GM23338 (cell line): ENCODE measurements at regions not wholly inside any gene's neighbourhood (a gene's known extent, or its start where the extent isn't known, plus 50 kb on each side); places are given as distances from the start of the nearest gene placed in this dataset.

Experiments used
- ATAC-seq: fragments of 200-7000 bp; cut with Tn5 transposase; 3 replicates; pipeline ENCODE4 v1.9.1; 2020
- DNase-seq: peaks from one replicate; pipeline ENCODE4 v3.0.0-alpha.2; 2015; ENCODE audit warnings: low spot score
- H2AFZ ChIP-seq: fragments of 200-600 bp; sonication (generic); 2 replicates; pipeline ENCODE4 v1.8.0; 2016; ENCODE audit warnings: antibody characterized with exemption, mild to moderate bottlenecking, moderate library complexity
- H3F3A ChIP-seq: fragments of 200-600 bp; sonication (generic); replicated peaks from 2 replicates; pipeline ENCODE4 v1.8.0; 2017; ENCODE audit warnings: antibody characterized with exemption, mixed run types, low read depth
- H3K27ac ChIP-seq: fragments of 200-600 bp; sonication (generic); 2 replicates; pipeline ENCODE4 v1.6.1; 2016; ENCODE audit warnings: low read depth
- H3K27me3 ChIP-seq: fragments of 200-600 bp; sonication (generic); 2 replicates; pipeline ENCODE4 v1.8.0; 2016; ENCODE audit warnings: mild to moderate bottlenecking, mixed run types, moderate library complexity; ENCODE audit not compliant: insufficient read depth
- H3K36me3 ChIP-seq: fragments of 200-600 bp; sonication (generic); 2 replicates; pipeline ENCODE4 v1.8.0; 2016; ENCODE audit warnings: mild to moderate bottlenecking; ENCODE audit not compliant: insufficient read depth
- H3K4me1 ChIP-seq: fragments of 200-600 bp; sonication (generic); 2 replicates; pipeline ENCODE4 v1.8.0; 2016; ENCODE audit warnings: mild to moderate bottlenecking, moderate library complexity; ENCODE audit not compliant: insufficient read depth
- H3K4me2 ChIP-seq: fragments of 200-600 bp; sonication (generic); 2 replicates; pipeline ENCODE4 v1.7.1; 2017; ENCODE audit warnings: mixed run types
- H3K4me3 ChIP-seq: fragments of 200-600 bp; sonication (generic); 2 replicates; pipeline ENCODE4 v1.6.1; 2016; ENCODE audit warnings: mixed run types
- H3K79me2 ChIP-seq: fragments of 200-600 bp; sonication (generic); replicated peaks from 2 replicates; pipeline ENCODE4 v1.8.0; 2017; ENCODE audit warnings: mild to moderate bottlenecking; ENCODE audit not compliant: insufficient read depth
- H3K9me2 ChIP-seq: fragments of 200-600 bp; sonication (generic); 2 replicates; pipeline ENCODE4 v1.8.0; 2017; ENCODE audit not compliant: insufficient read depth
- H4K20me1 ChIP-seq: fragments of 200-600 bp; sonication (generic); replicated peaks from 2 replicates; pipeline ENCODE4 v1.8.0; 2017; ENCODE audit warnings: mild to moderate bottlenecking; ENCODE audit not compliant: insufficient read depth
- H3K27ac Mint-ChIP-seq: 2 replicates; pipeline ENCODE4 v1.8.0; 2020; ENCODE audit warnings: inconsistent platforms, mild to moderate bottlenecking, moderate library complexity, mixed read lengths
- H3K27me3 Mint-ChIP-seq: 3 replicates; pipeline ENCODE4 v1.8.0; 2022; ENCODE audit warnings: low read depth, mild to moderate bottlenecking, moderate library complexity, mixed read lengths, inconsistent platforms; ENCODE audit not compliant: insufficient read depth, poor library complexity
- H3K36me3 Mint-ChIP-seq: 3 replicates; pipeline ENCODE4 v1.8.0; 2021; ENCODE audit warnings: low read depth, mild to moderate bottlenecking, inconsistent platforms, moderate library complexity, mixed read lengths
- H3K4me1 Mint-ChIP-seq: 3 replicates; pipeline ENCODE4 v1.8.0; 2020; ENCODE audit warnings: mild to moderate bottlenecking, inconsistent platforms, mixed read lengths
- H3K4me3 Mint-ChIP-seq: 3 replicates; pipeline ENCODE4 v1.8.0; 2021; ENCODE audit warnings: moderate library complexity, mild to moderate bottlenecking, inconsistent platforms, mixed read lengths
- H3K9me3 Mint-ChIP-seq: 3 replicates; pipeline ENCODE4 v1.8.0; 2020; ENCODE audit warnings: moderate library complexity, mild to moderate bottlenecking, inconsistent platforms, mixed read lengths
- EZH2 ChIP-seq: fragments of 200-600 bp; sonication (generic); IDR thresholded peaks from one replicate; pipeline ENCODE4 v1.8.0; 2017; ENCODE audit warnings: antibody characterized with exemption, mild to moderate bottlenecking, low read depth; ENCODE audit not compliant: unreplicated experiment
- EZH2phosphoT487 ChIP-seq: fragments of 200-600 bp; sonication (generic); IDR thresholded peaks from one replicate; pipeline ENCODE4 v1.8.1; 2018; ENCODE audit warnings: antibody characterized with exemption; ENCODE audit not compliant: unreplicated experiment
- JUNB ChIP-seq: IDR thresholded peaks from one replicate; pipeline ENCODE4 v1.6.1; 2016; ENCODE audit warnings: antibody characterized with exemption; ENCODE audit not compliant: unreplicated experiment
- NANOG ChIP-seq: IDR thresholded peaks from 2 replicates; pipeline ENCODE4 v1.6.1; 2016; ENCODE audit warnings: antibody characterized with exemption, borderline replicate concordance
- POLR2AphosphoS5 ChIP-seq: IDR thresholded peaks from 2 replicates; pipeline ENCODE4 v1.6.1; 2016; ENCODE audit warnings: antibody characterized with exemption, low read depth
- STAT1 ChIP-seq: IDR thresholded peaks from one replicate; pipeline ENCODE4 v1.6.1; 2016; ENCODE audit warnings: antibody characterized with exemption; ENCODE audit not compliant: unreplicated experiment
- ZNF114 ChIP-seq: fragments of 250-450 bp; sonication (Bioruptor Pico); IDR thresholded peaks from 2 replicates; pipeline ENCODE4 v1.5.0; 2020; ENCODE audit warnings: mild to moderate bottlenecking, moderate library complexity
- ZNF331 ChIP-seq: fragments of 250-450 bp; sonication (Bioruptor Pico); IDR thresholded peaks from 2 replicates; pipeline ENCODE4 v1.5.0; 2020; ENCODE audit warnings: low read depth, mild to moderate bottlenecking, moderate library complexity
- TF ChIP-seq, protein P1 (sequence below): IDR thresholded peaks from one replicate; pipeline ENCODE4 v1.6.1; 2018; ENCODE audit warnings: antibody characterized with exemption; ENCODE audit not compliant: unreplicated experiment
- TF ChIP-seq, protein P2 (sequence below): IDR thresholded peaks from 2 replicates; pipeline ENCODE4 v1.6.1; 2016; ENCODE audit warnings: antibody characterized with exemption
- TF ChIP-seq, protein P3 (sequence below), 2 experiments: fragments of 200-600 bp in 1 of 2; sonication (generic) in 1 of 2; conservative IDR thresholded peaks; 2 replicates each; pipeline versions ENCODE4 v1.5.1 to v1.6.1; 2016 to 2017; ENCODE audit warnings: antibody characterized with exemption in 2 of 2, low read depth in 2 of 2, mild to moderate bottlenecking in 2 of 2, moderate library complexity in 1 of 2
- TF ChIP-seq, protein P4 (sequence below): fragments of 250-450 bp; sonication (Bioruptor Pico); IDR thresholded peaks from 2 replicates; pipeline ENCODE4 v1.5.0; 2020; ENCODE audit warnings: mild to moderate bottlenecking, moderate library complexity

DNA sequence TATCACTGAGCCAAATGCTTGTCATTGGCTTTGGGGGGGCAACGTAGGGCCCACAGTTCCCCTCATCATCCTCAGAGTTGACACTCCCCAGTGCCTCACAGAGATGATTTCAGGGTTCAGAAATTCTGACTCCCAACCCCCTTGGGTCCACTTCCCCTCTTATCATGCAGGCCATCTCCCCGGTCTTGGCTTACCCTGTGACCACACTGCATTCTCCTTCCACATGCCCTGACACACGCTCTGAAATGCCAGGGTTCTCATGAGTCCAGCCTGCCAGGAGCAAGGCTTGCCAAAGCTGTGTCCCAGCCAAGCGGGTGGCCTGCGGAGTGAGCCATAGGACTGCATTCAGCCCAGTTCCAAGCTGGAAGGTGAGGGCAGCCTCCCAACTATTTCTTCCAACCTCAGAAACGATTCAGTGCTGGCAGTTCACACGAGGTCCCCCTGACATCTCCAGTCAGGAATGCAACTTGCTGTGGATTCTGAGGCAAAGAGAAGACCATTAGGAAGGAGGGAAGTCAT, 101.2 kb downstream of the SMIM20 start (continued):
- TF ChIP-seq, protein P1, sequence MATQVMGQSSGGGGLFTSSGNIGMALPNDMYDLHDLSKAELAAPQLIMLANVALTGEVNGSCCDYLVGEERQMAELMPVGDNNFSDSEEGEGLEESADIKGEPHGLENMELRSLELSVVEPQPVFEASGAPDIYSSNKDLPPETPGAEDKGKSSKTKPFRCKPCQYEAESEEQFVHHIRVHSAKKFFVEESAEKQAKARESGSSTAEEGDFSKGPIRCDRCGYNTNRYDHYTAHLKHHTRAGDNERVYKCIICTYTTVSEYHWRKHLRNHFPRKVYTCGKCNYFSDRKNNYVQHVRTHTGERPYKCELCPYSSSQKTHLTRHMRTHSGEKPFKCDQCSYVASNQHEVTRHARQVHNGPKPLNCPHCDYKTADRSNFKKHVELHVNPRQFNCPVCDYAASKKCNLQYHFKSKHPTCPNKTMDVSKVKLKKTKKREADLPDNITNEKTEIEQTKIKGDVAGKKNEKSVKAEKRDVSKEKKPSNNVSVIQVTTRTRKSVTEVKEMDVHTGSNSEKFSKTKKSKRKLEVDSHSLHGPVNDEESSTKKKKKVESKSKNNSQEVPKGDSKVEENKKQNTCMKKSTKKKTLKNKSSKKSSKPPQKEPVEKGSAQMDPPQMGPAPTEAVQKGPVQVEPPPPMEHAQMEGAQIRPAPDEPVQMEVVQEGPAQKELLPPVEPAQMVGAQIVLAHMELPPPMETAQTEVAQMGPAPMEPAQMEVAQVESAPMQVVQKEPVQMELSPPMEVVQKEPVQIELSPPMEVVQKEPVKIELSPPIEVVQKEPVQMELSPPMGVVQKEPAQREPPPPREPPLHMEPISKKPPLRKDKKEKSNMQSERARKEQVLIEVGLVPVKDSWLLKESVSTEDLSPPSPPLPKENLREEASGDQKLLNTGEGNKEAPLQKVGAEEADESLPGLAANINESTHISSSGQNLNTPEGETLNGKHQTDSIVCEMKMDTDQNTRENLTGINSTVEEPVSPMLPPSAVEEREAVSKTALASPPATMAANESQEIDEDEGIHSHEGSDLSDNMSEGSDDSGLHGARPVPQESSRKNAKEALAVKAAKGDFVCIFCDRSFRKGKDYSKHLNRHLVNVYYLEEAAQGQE = no peak
- TF ChIP-seq EZH2 = no peak
- no peak for TF ChIP-seq JUNB
- TF ChIP-seq, protein P2, sequence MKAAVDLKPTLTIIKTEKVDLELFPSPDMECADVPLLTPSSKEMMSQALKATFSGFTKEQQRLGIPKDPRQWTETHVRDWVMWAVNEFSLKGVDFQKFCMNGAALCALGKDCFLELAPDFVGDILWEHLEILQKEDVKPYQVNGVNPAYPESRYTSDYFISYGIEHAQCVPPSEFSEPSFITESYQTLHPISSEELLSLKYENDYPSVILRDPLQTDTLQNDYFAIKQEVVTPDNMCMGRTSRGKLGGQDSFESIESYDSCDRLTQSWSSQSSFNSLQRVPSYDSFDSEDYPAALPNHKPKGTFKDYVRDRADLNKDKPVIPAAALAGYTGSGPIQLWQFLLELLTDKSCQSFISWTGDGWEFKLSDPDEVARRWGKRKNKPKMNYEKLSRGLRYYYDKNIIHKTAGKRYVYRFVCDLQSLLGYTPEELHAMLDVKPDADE = no peak
- TF ChIP-seq ZNF331 = no peak
- TF ChIP-seq EZH2phosphoT487 = no peak

DNA sequence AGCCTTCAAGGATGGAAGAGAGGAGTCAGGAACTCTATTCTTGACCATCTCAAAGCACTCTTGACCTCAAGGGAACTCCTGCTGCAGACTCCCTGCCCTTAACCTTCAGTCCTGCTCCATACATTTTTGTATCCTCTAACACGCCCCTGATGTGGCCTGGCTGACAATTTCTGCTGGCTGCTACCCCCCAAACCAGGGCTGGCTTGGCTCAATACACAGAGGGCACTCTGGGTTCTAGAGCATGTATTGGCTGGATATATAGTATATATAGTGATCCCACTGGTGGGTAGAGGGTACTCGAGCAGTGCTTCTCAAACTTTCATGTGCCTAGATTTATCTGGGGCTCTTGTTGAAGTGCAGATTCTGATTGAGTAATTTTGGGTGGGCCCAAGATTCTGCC, 101.9 kb downstream of the SMIM20 start:
- Histone ChIP-seq H3K4me2 (no peak overlapping the region), H3F3A (no peaks in the 10 kb centered on the region), H3K4me3 (no peak overlapping the region), H3K9me2 (peaks cover 3% of the 10 kb centered on the region; the same call in 1 of the 2 replicates), H2AFZ (no peak overlapping the region), H4K20me1 (no peaks in the 10 kb centered on the region), H3K36me3 (no peaks in the 10 kb centered on the region), H3K79me2 (no peaks in the 10 kb centered on the region), H3K27ac (no peak overlapping the region), H3K4me1 (no peaks in the 10 kb centered on the region), H3K27me3 (no peaks in the 10 kb centered on the region)
- H3K4me3 Mint-ChIP-seq = no peak overlapping the region
- no peak overlapping the region for H3K27ac Mint-ChIP-seq
- ATAC-seq = no peak
- H3K4me1 Mint-ChIP-seq = peaks cover 16% of the 10 kb centered on the region
- H3K27me3 Mint-ChIP-seq = peaks cover 2% of the 10 kb centered on the region
- H3K36me3 Mint-ChIP-seq = no peaks in the 10 kb centered on the region
- no peak for DNase-seq
- H3K9me3 Mint-ChIP-seq = no peaks in the 10 kb centered on the region; the same call in 2 of the 3 replicates
- no peak for TF ChIP-seq POLR2AphosphoS5
- TF ChIP-seq, protein P2 = no peak
- TF ChIP-seq, protein P3, sequence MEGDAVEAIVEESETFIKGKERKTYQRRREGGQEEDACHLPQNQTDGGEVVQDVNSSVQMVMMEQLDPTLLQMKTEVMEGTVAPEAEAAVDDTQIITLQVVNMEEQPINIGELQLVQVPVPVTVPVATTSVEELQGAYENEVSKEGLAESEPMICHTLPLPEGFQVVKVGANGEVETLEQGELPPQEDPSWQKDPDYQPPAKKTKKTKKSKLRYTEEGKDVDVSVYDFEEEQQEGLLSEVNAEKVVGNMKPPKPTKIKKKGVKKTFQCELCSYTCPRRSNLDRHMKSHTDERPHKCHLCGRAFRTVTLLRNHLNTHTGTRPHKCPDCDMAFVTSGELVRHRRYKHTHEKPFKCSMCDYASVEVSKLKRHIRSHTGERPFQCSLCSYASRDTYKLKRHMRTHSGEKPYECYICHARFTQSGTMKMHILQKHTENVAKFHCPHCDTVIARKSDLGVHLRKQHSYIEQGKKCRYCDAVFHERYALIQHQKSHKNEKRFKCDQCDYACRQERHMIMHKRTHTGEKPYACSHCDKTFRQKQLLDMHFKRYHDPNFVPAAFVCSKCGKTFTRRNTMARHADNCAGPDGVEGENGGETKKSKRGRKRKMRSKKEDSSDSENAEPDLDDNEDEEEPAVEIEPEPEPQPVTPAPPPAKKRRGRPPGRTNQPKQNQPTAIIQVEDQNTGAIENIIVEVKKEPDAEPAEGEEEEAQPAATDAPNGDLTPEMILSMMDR (conservative IDR thresholded peaks at IDR 0.05; ENCODE audit: low read depth in 2 of 2) = no peak
- TF ChIP-seq STAT1 = no peak
- TF ChIP-seq, protein P4, sequence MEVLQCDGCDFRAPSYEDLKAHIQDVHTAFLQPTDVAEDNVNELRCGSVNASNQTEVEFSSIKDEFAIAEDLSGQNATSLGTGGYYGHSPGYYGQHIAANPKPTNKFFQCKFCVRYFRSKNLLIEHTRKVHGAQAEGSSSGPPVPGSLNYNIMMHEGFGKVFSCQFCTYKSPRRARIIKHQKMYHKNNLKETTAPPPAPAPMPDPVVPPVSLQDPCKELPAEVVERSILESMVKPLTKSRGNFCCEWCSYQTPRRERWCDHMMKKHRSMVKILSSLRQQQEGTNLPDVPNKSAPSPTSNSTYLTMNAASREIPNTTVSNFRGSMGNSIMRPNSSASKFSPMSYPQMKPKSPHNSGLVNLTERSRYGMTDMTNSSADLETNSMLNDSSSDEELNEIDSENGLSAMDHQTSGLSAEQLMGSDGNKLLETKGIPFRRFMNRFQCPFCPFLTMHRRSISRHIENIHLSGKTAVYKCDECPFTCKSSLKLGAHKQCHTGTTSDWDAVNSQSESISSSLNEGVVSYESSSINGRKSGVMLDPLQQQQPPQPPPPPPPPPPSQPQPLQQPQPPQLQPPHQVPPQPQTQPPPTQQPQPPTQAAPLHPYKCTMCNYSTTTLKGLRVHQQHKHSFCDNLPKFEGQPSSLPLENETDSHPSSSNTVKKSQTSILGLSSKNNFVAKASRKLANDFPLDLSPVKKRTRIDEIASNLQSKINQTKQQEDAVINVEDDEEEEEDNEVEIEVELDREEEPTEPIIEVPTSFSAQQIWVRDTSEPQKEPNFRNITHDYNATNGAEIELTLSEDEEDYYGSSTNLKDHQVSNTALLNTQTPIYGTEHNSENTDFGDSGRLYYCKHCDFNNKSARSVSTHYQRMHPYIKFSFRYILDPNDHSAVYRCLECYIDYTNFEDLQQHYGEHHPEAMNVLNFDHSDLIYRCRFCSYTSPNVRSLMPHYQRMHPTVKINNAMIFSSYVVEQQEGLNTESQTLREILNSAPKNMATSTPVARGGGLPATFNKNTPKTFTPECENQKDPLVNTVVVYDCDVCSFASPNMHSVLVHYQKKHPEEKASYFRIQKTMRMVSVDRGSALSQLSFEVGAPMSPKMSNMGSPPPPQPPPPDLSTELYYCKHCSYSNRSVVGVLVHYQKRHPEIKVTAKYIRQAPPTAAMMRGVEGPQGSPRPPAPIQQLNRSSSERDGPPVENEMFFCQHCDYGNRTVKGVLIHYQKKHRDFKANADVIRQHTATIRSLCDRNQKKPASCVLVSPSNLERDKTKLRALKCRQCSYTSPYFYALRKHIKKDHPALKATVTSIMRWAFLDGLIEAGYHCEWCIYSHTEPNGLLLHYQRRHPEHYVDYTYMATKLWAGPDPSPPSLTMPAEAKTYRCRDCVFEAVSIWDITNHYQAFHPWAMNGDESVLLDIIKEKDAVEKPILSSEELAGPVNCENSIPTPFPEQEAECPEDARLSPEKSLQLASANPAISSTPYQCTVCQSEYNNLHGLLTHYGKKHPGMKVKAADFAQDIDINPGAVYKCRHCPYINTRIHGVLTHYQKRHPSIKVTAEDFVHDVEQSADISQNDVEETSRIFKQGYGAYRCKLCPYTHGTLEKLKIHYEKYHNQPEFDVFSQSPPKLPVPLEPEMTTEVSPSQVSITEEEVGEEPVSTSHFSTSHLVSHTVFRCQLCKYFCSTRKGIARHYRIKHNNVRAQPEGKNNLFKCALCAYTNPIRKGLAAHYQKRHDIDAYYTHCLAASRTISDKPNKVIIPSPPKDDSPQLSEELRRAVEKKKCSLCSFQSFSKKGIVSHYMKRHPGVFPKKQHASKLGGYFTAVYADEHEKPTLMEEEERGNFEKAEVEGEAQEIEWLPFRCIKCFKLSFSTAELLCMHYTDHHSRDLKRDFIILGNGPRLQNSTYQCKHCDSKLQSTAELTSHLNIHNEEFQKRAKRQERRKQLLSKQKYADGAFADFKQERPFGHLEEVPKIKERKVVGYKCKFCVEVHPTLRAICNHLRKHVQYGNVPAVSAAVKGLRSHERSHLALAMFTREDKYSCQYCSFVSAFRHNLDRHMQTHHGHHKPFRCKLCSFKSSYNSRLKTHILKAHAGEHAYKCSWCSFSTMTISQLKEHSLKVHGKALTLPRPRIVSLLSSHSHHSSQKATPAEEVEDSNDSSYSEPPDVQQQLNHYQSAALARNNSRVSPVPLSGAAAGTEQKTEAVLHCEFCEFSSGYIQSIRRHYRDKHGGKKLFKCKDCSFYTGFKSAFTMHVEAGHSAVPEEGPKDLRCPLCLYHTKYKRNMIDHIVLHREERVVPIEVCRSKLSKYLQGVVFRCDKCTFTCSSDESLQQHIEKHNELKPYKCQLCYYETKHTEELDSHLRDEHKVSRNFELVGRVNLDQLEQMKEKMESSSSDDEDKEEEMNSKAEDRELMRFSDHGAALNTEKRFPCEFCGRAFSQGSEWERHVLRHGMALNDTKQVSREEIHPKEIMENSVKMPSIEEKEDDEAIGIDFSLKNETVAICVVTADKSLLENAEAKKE (CRISPR knock-in tag) = no peak
- TF ChIP-seq ZNF114 = no peak
- no peak for TF ChIP-seq NANOG
